Stimulated activated CD4-positive, alpha-beta T cell treated with anti-CD3 and anti-CD28 coated beads, Interleukin-2, amount 100 ng/mL, for 4 hours (primary cell): ENCODE measurements at regions not wholly inside any gene's neighbourhood (a gene's known extent, or its start where the extent isn't known, plus 50 kb on each side); places are given as distances from the start of the nearest gene placed in this dataset.
"Not testable (repeated sequence)": the region's sequence is repeated elsewhere in the genome, so short reads cannot be mapped to it uniquely, and the experiment has no call there.

Experiments used
- DNase-seq: peaks from one replicate; pipeline ENCODE4 v3.0.0-alpha.2; 2020; ENCODE audit warnings: low read depth

- DNase-seq = no peak
Measured at GRCh38 chr2:84373391-84373790, 85.7 kb downstream of the SUCLG1 start.

DNA sequence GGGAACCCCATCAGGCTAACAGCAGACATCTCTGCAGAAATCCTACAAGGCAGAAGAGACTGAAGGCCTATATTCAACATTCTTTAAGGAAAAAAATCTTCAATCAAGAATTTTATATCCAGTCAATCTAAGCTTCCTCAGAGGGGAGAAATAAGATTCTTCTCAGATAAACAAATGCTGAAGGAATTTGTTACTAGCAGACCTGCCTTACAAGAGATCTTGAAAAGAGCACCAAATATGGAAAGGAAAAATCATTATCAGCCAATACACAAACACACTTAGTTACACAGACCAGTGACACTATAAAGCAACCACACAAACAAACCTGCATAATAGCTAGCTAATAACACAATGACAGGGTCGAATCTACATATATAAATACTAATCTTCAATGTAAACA, 96.5 kb downstream of the SUCLG1 start:
- DNase-seq = no peak

DNA sequence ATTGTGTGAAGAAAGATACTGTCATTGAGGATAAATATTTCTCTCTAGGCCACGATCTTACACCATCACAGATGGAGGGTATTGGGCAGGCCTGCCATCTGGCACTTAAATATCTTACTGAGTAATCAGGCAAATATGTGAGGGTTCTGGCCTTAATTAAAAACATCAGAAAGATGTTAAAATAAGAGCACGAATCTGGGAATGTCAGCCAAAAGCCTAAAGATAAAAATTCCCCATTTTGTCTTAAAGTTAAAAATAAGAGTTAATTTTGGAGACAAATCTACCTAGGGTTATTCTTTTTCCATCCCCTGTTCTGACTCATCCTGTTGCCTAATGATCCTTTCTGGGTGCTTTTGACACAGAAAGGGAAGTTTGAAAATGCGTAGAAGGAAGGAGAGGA, 121.0 kb downstream of the SUCLG1 start:
- no peak for DNase-seq

DNA sequence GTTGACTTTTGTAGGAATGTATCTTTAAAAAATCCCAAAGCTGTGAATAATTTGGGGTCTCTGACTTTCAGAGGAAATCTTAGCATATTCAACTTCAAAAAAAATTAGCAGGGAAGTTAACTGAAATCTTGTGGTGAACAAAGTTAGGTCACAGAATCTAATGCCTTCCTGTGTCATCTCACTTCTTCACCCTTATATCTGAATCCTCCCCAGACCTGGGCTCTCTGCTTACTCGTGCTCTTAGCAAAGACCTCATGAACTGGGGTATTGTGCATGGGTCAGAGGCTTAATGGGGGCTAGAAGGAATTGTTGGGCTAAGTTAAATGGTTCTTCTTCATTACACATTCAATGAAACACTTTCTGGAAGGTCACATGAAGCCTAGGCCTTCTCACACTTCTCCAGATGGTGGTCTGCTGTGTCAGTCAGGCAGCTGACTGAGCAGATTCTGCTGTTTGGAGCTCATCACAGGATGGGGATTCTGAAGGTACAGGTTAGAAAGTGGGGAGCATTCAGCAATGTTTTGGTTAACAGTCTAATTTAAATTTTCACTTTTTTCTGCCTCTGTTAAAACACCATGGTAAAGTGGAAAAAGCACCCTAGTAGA, 131.3 kb downstream of the SUCLG1 start:
- DNase-seq = no peak

DNA sequence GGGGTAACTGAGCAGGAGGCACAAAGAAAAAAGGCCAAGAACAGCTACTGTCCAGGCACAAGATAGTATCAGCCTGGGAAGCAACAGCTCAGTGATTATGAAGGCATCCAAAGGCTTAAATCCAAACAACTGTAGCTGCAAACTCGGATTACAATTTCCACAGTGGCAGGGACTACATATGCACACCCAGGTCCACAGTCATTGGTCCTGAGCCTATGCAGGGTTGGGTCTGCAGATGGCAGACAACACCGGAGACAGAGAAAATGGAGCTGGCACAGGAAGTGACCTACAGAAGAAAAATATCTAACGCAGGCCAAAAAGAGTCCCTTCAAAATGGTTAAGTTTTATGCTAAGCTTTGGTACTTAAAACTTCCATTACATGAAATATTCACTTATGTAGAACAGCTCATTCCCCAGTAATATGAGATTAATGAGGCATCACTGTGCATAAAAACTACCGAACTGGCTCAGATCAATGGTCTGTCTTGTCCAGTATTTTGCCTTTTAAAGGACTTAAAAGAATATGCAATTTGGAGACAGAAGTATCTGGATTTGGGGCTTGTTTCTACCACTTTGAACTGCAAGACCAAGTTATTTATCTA, 132.1 kb downstream of the SUCLG1 start:
- DNase-seq = no peak

GRCh38 chr2:84323890-84324289, 135.2 kb downstream of the SUCLG1 start:
- no peak for DNase-seq

DNA sequence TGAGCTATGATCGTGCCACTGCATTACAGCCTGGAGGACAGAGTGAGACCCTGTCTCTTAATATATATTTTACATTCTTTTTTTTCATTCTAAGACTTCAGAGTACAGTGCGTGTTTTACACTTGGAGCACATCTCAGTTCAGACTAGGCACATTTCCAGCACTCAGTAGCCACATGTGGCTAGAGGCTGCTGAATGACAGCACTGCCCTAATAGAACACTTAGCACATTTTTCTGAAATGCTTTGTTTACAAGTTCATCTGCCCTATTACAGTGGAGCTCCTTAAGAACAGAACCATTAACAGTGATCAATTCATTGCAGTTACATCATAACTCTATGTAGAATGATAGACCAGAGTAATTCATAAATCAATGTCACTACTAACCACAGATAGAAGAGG, 138.1 kb downstream of the SUCLG1 start:
- DNase-seq = no peak

DNA sequence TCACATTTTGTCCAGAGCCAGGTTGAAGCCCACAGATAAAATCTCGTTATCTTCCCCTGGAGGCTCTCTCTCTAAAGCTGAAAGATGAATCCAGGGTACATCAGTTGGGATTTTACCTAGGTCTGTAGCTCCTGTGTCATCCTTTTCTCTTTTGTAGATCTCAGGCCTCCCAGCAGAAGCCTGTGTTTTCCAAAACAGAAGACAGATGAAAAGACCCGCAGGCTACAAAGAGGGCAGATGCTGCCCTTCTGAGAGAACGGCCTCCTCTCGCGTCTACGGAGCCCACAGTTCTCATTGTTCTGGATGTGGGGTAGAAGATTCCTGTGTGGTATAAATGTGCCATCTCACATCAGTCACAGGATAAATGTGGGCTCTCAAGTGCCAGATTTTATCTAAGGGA, 139.5 kb downstream of the SUCLG1 start:
- DNase-seq = no peak

GRCh38 chr2:84317135-84317534, 141.9 kb downstream of the SUCLG1 start:
- no peak for DNase-seq

GRCh38 chr2:84314901-84315330, 144.2 kb downstream of the SUCLG1 start:
- peak; percentile 66 for DNase-seq

DNA sequence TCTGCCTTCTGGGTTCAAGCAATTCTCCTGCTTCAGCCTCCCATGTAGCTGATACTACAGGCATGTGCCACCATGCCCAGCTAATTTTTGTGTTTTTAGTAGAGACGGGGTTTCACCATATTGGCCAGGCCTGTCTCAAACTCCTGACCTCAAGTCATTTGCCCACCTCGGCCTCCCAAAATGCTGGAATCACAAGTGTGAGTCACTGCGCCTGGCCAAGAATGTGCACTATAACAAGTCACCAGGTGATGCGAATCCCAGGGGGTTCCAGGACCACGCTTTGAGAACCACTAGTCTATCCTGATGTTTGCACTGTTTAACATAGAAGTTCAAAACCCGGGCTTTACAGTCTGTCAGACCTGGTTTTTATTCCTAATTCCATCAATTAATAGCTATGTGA, 144.8 kb downstream of the SUCLG1 start:
- no peak for DNase-seq

DNA sequence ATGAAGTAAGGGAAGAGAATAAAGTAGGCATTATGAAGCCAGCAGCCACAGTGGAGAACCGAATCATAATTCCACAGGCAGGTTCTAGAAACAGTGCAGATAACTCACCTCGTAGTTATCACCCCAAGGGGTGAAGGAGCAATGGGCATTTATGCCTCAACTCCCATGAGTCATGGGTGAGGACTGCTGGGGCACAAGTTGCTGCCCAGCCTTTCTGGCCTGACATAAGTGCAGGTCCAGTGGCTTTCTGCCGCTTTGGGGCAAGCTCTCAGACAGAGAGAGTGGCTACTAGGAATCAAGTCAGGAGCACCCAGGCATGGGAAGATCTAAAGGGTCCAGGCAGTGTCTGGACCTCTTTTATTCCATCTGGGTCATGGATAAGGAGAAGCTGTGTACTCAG, 149.8 kb downstream of the SUCLG1 start:
- no peak for DNase-seq

- no peak for DNase-seq
Measured at GRCh38 chr2:84306361-84306760, 152.7 kb downstream of the SUCLG1 start.

DNA sequence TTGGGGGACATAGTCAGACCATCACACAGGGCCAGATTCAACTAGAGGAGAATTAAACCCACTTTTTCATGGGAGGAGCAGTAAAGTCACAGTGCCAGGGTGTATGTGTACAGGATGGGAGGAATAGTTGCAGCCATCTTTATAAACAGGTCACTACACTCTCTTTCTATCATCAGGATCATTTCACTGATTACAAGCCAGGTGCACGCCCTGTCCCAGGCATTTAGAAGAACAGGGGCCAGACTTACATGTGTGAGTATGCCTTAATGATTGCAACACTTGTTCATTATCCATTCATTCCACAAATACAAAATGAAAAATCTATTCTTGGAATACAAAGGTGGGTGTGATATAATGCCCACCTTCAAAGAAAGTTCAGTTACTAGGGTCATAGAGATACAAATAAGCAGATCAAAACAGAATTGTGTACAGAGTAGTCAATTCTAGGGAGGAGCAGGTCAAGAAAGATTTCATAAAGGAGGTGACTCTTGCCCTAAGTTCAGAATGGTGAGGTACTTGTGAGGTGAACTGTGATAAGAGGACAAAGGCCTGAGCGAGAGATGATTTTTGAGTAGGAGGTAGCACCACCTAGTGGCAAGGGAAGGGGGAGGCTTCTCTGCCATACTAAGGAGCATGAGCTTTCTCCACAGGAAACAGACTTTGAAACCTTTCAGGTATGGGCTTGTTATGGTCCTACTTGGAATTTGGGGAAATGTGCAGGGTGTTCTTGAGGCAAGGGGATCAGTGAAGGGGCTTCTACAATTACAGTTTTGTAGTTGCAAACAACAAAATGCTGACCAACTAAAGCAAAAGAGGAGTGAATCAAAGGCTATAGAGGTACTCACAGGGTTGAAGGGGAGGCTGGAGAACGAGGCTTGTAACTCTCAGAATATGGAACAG, 156.3 kb downstream of the SUCLG1 start:
- DNase-seq = no peak

- no peak for DNase-seq
Measured at GRCh38 chr2:84301717-84302116, 157.4 kb downstream of the SUCLG1 start.

DNA sequence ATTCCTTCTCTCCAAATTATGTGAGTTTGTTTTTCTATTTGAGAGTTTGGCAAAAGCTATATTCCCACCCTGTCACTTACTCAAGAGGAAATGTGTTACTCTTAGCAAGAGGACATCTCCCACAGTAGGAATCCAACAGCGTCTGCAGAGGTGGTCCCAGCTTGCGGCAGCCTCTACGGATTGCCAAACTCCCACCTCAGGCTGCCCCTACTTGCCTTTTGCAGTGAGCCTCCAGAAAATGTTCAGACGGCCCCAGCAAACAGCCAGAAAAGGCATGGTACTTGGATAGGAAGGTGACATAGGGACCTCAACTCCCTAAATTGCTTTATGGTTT, 158.4 kb downstream of the SUCLG1 start:
- no peak for DNase-seq

DNA sequence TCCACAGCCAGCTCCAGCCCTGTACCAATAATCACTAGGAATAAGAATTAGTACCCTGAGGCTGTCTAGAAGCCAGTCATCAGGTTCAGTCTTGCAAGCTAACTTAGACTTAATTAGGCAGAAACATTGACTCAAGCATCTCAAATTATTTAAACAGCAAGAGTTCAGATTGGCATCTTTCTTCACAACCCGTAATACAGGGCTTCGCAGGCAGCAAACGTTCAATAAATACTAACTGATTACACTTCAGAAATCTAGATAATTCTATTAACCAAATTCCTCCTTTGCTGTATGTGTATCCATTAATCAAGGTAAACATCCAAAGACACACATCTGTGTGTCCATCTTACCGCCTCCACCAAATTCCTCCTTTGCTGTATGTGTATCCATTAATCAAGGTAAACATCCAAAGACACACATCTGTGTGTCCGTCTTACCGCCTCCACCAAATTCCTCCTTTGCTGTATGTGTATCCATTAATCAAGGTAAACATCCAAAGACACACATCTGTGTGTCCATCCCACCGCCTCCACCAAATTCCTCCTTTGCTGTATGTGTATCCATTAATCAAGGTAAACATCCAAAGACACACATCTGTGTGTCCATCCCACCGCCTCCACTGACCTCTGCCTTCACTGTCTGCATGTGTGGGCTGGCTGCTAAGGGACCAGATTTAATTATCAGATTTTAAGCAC, 158.9 kb downstream of the SUCLG1 start:
- DNase-seq = not testable (repeated sequence)

DNA sequence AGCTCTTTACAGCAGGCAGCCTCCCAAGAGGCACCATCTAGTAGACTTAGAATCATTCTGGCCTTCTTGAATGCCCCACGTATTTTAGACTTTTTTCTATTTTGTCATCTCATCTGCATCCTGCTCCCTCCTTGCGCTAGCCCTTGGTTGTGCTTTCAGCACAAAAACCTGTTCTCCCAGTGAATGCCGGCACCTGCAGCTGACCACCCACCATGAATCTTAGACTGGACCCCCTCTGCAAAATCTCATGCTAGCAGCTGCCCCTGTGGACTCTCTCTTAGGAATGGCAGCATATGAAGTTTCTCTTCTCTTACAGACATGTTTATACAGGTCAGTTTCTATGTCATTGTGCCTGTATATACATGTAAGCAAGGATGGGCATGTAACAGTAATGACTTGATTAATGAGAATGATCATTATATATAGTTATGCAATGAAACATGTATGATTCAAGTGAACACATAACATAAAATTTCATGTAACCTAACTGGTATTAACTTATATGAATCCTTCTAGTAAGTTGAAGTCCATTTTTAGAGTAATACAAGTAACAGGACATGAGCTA, 159.8 kb downstream of the SUCLG1 start:
- no peak for DNase-seq

- no peak for DNase-seq
Measured at GRCh38 chr2:84297155-84297554, 161.9 kb downstream of the SUCLG1 start.

- no peak for DNase-seq
Measured at GRCh38 chr2:84293791-84294380, 165.2 kb downstream of the SUCLG1 start.

- no peak for DNase-seq
Measured at GRCh38 chr2:84292545-84292944, 166.5 kb downstream of the SUCLG1 start.

DNA sequence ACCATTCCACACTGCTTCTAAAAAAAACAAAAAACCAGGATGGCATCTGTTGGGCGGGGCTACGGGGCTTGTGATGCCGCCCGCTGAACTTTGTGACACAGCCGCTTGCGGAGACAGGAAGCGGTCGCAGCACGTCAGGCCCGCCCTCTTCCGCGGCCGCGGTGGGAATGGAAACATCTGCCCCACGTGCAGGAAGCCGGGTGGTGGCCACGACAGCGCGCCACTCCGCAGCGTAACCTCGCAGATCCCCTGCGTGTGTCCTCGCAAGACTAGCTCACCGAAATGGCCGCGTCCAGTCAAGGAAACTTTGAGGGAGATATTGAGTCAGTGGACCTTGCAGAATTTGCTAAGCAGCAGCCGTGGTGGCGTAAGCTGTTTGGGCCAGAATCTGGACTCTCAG, 168.5 kb downstream of the SUCLG1 start:
- DNase-seq = no peak
